Endodermal cell (in vitro differentiated cells): ENCODE measurements at regions not wholly inside any gene's neighbourhood (a gene's known extent, or its start where the extent isn't known, plus 50 kb on each side); places are given as distances from the start of the nearest gene placed in this dataset.

Experiments used
- DNase-seq: peaks from one replicate; pipeline ENCODE4 v3.0.0-alpha.2; 2017
- H3K27ac ChIP-seq: 2 replicates; pipeline ENCODE4 v1.5.1; 2013; ENCODE audit warnings: mild to moderate bottlenecking, low read depth, low read length, moderate library complexity
- H3K27me3 ChIP-seq: 2 replicates; pipeline ENCODE4 v1.6.1; 2013; ENCODE audit warnings: mild to moderate bottlenecking, low read length, moderate library complexity; ENCODE audit not compliant: insufficient read depth, control insufficient read depth, poor library complexity, severe bottlenecking
- H3K36me3 ChIP-seq: 2 replicates; pipeline ENCODE4 v1.7.0; 2013; ENCODE audit warnings: mild to moderate bottlenecking, low read length, moderate library complexity; ENCODE audit not compliant: control insufficient read depth, insufficient read depth
- H3K4me1 ChIP-seq: one replicate; pipeline ENCODE4 v1.7.0; 2013; ENCODE audit warnings: low read length; ENCODE audit not compliant: control insufficient read depth, insufficient read depth
- H3K4me3 ChIP-seq: 2 replicates; pipeline ENCODE4 v1.5.1; 2013; ENCODE audit warnings: mild to moderate bottlenecking, low read length, moderate library complexity
- H3K9ac ChIP-seq: 2 replicates; pipeline ENCODE4 v1.6.1; 2013; ENCODE audit warnings: mild to moderate bottlenecking, low read length, moderate library complexity; ENCODE audit not compliant: poor library complexity, severe bottlenecking; ENCODE audit errors: extremely low read depth
- H3K9me3 ChIP-seq: 2 replicates; pipeline ENCODE4 v1.6.1; 2013; ENCODE audit warnings: mild to moderate bottlenecking, low read length, moderate library complexity; ENCODE audit not compliant: control insufficient read depth
- H3K27ac Mint-ChIP-seq: 2 replicates; pipeline ENCODE4 v1.8.0; 2020; ENCODE audit warnings: mixed read lengths
- H3K27me3 Mint-ChIP-seq: 2 replicates; pipeline ENCODE4 v1.8.0; 2021; ENCODE audit warnings: mild to moderate bottlenecking, mixed read lengths; ENCODE audit not compliant: insufficient read depth
- H3K36me3 Mint-ChIP-seq: 2 replicates; pipeline ENCODE4 v1.8.0; 2020; ENCODE audit warnings: low read depth, mixed read lengths
- H3K4me1 Mint-ChIP-seq: 2 replicates; pipeline ENCODE4 v1.8.0; 2020; ENCODE audit warnings: mixed read lengths
- H3K4me3 Mint-ChIP-seq: 2 replicates; pipeline ENCODE4 v1.8.0; 2020; ENCODE audit warnings: mild to moderate bottlenecking, moderate library complexity, mixed read lengths
- H3K9me3 Mint-ChIP-seq: 2 replicates; pipeline ENCODE4 v1.8.0; 2020; ENCODE audit warnings: mild to moderate bottlenecking, mixed read lengths
- CTCF ChIP-seq: fragments of 200-600 bp; sonication (generic); conservative IDR thresholded peaks from 2 replicates; pipeline ENCODE4 v1.5.0; 2021; ENCODE audit warnings: antibody characterized with exemption, mild to moderate bottlenecking
- WGBS, 2 experiments: methylation state at CpG; one replicate each; pipeline versions ENCODE4 v1.1.5 to v1.1.7; 2013; ENCODE audit warnings: missing lambda C conversion rate in 2 of 2, mixed read lengths in 1 of 2; ENCODE audit not compliant: insufficient coverage in 1 of 2, insufficient read length in 1 of 2; 5-methylcytosine and 5-hydroxymethylcytosine counted together

GRCh38 chr4:185965426-185966384, 103.3 kb upstream of the TLR3 start:
- 88 to 92% methylated on average over 9 to 15 of the region's 15 CpGs for WGBS, 2 experiments
- no peak overlapping the region for H3K4me3 ChIP-seq
- no peaks in the 10 kb centered on the region for H3K9me3 ChIP-seq
- peaks cover 12% of the 10 kb centered on the region for H3K9me3 Mint-ChIP-seq
- DNase-seq = no peak
- no peaks in the 10 kb centered on the region for H3K4me1 ChIP-seq
- H3K27ac Mint-ChIP-seq = no peak overlapping the region
- H3K36me3 Mint-ChIP-seq = no peaks in the 10 kb centered on the region
- no peaks in the 10 kb centered on the region for H3K36me3 ChIP-seq
- H3K27ac ChIP-seq = no peak overlapping the region
- TF ChIP-seq CTCF = no peak
- H3K9ac ChIP-seq = no peak overlapping the region
- no peak overlapping the region for H3K4me3 Mint-ChIP-seq
- no peaks in the 10 kb centered on the region for H3K4me1 Mint-ChIP-seq
- no peaks in the 10 kb centered on the region for H3K27me3 Mint-ChIP-seq
- H3K27me3 ChIP-seq = no peaks in the 10 kb centered on the region

DNA sequence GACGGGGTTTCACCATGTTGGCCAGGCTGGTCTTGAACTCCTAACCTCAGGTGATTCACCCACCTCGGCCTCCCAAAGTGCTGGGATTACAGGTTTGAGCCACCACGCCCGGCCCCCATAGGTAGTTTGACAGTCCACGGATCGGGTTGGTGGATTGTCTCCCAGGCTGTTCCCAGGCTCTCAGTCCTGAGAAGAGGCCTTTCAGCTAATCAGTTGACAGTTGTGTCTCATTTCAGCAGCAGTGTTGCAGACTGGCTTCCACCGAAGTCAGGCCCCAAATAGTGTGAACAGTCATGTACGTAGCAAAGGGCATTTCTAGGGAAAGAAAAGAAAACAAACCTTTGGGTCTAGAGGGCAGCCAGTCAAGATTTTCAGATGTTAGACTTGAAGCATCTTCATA, 102.4 kb upstream of the TLR3 start:
- Histone ChIP-seq H3K4me3 (no peak overlapping the region), H3K27me3 (no peaks in the 10 kb centered on the region), H3K36me3 (no peaks in the 10 kb centered on the region), H3K9me3 (no peaks in the 10 kb centered on the region), H3K9ac (no peak overlapping the region), H3K27ac (no peak overlapping the region), H3K4me1 (no peaks in the 10 kb centered on the region)
- Mint-ChIP-seq H3K27me3 (no peaks in the 10 kb centered on the region), H3K36me3 (no peaks in the 10 kb centered on the region), H3K9me3 (peaks cover 14% of the 10 kb centered on the region), H3K4me3 (no peak overlapping the region), H3K27ac (no peak overlapping the region), H3K4me1 (no peaks in the 10 kb centered on the region)
- no peak for DNase-seq
- 95 to 96% methylated on average over 7 to 8 of the region's 8 CpGs for WGBS, 2 experiments
- TF ChIP-seq CTCF = no peak

- no peak overlapping the region for H3K27ac Mint-ChIP-seq
- DNase-seq = no peak
- WGBS, 2 experiments = 94% methylated on average over 4 of the region's 4 CpGs; no CpG with 5 or more reads in 1 of the 2 experiments
- Histone ChIP-seq H3K36me3 (no peaks in the 10 kb centered on the region), H3K9me3 (no peaks in the 10 kb centered on the region), H3K27ac (no peak overlapping the region), H3K4me1 (no peaks in the 10 kb centered on the region), H3K27me3 (no peaks in the 10 kb centered on the region), H3K4me3 (no peak overlapping the region), H3K9ac (no peak overlapping the region)
- no peaks in the 10 kb centered on the region for H3K36me3 Mint-ChIP-seq
- H3K4me1 Mint-ChIP-seq = no peaks in the 10 kb centered on the region
- no peak for TF ChIP-seq CTCF
- H3K4me3 Mint-ChIP-seq = no peak overlapping the region
- peaks cover 14% of the 10 kb centered on the region for H3K9me3 Mint-ChIP-seq
- H3K27me3 Mint-ChIP-seq = no peaks in the 10 kb centered on the region
Observed at GRCh38 chr4:185966997-185967775, 101.8 kb upstream of the TLR3 start.
